Choroid plexus epithelial cell (primary cell): ENCODE measurements at regions not wholly inside any gene's neighbourhood (a gene's known extent, or its start where the extent isn't known, plus 50 kb on each side); places are given as distances from the start of the nearest gene placed in this dataset.
A peak's percentile ranks its signal among the peaks of the same experiment; 100 is the strongest.

Source experiments
- DNase-seq: peaks from one replicate; pipeline ENCODE4 v3.0.0-alpha.2; 2010; ENCODE audit warnings: low read depth
- H3K4me3 ChIP-seq: 2 replicates; pipeline ENCODE4 v1.5.1; 2011; ENCODE audit warnings: low read depth, mild to moderate bottlenecking, control low read depth, low read length, moderate library complexity
- TF ChIP-seq, protein P1 (sequence below): conservative IDR thresholded peaks from 2 replicates; pipeline ENCODE4 v1.5.1; 2011; ENCODE audit warnings: low read depth, mild to moderate bottlenecking, control low read depth, inconsistent platforms, low read length, moderate library complexity

DNA sequence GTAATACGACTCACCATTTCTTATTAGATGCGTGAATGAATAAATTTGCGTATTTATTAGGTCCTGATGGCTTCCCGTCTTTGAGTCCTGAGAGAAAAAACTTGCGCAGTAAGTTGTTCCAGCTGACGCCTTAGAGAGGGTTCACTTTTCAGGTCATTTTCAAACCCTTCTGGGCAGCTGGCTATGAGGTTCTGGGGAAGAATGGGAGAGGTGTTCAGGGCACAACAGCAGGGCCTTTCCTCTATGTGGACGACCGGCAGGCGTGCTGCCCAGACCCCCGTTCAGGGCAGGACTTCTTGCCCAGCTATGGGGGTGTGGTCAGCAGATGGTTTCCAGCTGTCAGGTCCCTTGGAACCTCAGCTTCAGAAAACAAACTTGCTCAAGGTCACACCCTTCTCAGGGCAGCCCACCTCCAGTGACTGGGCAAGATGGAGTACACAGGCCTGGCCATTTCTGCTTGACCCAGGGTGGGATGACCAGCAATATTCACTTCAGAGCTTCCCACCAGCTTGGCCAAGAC lies 61.1 kb upstream of the TNP1 start:
- TF ChIP-seq, protein P1, sequence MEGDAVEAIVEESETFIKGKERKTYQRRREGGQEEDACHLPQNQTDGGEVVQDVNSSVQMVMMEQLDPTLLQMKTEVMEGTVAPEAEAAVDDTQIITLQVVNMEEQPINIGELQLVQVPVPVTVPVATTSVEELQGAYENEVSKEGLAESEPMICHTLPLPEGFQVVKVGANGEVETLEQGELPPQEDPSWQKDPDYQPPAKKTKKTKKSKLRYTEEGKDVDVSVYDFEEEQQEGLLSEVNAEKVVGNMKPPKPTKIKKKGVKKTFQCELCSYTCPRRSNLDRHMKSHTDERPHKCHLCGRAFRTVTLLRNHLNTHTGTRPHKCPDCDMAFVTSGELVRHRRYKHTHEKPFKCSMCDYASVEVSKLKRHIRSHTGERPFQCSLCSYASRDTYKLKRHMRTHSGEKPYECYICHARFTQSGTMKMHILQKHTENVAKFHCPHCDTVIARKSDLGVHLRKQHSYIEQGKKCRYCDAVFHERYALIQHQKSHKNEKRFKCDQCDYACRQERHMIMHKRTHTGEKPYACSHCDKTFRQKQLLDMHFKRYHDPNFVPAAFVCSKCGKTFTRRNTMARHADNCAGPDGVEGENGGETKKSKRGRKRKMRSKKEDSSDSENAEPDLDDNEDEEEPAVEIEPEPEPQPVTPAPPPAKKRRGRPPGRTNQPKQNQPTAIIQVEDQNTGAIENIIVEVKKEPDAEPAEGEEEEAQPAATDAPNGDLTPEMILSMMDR, result no peak
- H3K4me3 ChIP-seq, result no peak overlapping the region
- DNase-seq, result no peak

DNA sequence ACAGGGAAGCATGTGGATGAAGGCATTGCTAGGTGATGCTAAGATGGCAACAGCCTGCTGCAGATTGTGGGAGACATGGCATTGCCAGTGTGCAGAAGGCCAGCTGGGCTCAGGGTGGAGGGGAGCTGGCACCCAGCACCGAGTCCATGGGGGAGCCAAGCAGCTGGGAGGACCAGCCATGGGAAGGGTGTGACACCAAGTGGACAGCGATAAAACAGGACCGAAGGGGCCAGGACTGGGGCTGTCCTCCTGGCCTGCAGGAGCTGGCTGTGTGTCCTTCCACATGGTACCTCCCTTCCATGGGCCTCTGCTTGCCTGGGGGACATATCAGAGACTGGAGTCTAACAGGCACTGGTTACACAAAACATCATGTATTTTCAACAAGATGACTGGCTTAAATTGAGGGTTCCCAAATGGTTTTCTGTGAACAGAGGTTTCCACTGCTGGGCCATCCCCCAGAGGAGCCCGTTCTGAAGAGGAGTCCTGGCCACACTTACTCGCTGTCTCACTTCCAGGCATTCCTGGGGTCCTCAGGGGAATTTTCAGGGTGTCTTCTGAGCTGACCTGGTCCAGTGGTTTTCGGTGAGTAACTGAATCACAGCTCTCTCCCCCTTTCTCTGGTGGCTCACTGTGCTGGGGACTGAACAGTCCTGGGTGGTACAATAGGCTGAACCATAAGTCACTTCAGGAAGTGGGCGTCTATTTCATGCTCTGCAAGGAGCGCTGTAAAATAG lies 60.4 kb upstream of the TNP1 start:
- no peak overlapping the region for H3K4me3 ChIP-seq
- TF ChIP-seq, protein P1, result no peak
- no peak for DNase-seq

DNA sequence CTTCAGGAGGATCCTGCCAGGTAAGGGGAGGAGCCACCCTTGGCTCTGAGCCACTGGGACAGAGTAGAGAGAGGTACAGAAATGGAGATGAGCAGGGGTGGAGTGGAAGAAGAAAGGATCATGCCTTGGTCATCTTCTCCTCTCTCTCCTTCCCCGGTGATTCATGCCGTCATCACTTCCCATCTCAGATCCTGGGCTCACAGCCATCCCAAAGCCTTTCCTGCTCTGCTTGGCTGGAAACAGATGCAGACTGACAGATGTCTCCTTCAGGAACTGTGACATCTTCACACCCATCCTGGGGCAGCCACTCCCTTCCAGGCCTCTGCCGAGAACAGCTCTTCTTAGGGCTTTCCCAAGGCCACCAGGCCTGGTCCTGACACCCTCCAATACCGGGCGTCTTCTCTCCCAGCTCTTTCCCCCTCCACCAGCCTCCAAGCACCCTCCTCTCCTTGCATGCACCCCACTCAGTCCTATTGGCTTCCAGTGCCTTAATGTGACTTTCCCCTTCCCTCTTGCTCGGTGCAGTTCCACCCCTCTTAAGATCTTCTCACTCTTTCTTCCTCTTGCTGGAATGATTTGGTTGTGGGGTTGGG lies 58.3 kb upstream of the TNP1 start:
- H3K4me3 ChIP-seq, result no peak overlapping the region
- TF ChIP-seq, protein P1, result no peak
- DNase-seq, result peak; percentile 46

DNA sequence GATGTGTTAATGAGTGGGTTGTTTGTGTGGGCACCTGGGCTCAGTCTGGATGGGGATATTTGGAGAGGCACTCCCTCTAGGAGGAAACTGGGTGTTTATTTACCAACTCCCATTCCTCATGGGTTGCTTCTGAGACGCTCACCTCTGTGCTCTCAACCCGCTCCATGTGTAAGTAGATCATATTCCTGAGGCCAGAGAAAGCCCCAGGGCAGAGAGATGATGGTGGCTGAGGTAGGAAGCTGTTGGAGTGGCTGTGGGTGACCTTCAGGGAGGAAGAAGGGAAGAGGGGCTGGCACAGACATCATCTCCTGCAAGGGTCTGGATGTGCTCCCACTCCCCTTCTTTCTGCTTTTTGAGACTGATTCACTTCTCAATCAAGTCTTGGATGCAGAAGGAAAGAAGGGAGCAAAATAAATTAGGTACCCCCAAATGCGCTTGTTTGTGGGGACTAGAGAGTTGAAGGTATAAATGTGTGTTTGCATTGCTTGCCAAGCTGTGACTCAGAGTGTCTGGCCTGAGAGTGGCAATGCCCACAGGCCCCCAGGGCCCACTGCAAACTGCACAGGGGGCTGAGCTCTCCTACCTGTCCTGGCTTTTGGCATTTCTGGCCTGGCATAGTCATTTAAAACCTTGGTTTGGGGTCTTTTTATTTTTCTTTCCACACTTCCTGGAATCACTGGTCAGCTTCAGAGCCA lies 57.2 kb upstream of the TNP1 start:
- DNase-seq, result no peak
- no peak overlapping the region for H3K4me3 ChIP-seq
- TF ChIP-seq, protein P1, result no peak

DNA sequence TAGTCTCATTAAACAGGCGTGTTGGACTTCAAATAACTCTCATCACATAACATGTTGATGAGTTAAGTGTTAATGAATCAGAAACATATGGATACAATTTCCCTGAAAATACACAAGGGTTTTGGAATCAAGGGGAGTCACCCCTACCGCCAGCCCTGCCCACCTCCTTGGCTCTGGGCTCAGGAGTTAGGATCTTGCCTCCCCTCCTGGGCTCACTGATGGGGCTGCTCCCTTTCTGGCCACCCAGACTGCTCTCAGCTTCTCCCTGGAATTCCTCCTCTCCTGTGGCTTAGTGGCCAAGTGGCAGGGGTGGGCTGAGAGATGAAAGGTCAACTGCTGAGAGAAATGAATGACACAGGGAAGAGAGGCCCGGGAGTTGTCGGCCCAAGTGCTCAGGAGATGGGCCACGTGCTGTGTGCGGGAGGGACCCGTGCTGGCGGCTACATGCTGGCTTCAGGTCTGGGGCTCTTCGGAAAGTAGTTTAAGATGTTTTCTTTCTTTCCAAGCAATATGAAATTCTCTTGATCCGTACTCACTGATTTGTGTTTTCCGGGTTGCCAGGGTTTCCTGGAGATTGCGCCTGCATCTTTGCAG lies 55.8 kb upstream of the TNP1 start:
- TF ChIP-seq, protein P1, result no peak
- H3K4me3 ChIP-seq, result no peak overlapping the region
- DNase-seq, result no peak

DNA sequence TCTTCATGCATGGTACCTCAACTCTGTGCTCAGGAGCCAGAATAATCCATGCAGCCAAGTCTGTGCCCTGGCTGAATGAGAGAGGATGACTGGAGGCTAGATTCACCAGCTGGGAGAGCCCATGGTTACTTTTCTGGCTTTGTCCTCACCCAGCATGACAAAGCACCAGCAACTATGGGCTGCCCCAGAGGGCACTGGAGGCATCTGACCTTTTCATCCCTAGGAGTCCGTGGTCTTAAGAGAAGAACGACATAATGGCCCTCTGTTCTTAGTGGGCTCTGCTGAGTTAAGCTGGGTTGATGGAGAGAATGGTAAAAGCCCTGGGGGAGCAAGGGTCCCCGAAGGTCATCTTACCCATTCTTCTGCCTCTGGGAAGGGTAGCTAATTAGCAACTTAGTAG lies 54.6 kb upstream of the TNP1 start:
- TF ChIP-seq, protein P1, result no peak
- DNase-seq, result no peak
- H3K4me3 ChIP-seq, result no peak overlapping the region
